ENCODE measurements at regions not wholly inside any gene's neighbourhood (a gene's known extent, or its start where the extent isn't known, plus 50 kb on each side); places are given as distances from the start of the nearest gene placed in this dataset.

- TF ChIP-seq HMG20B (CRISPR knock-in tag; IDR thresholded peaks at IDR 0.05) (no peak), RFX7 (CRISPR knock-in tag; IDR thresholded peaks at IDR 0.05) (no peak), MYBL2 (IDR thresholded peaks at IDR 0.05; ENCODE audit: low read depth) (no peak), MYBL2 (CRISPR knock-in tag; IDR thresholded peaks at IDR 0.05; ENCODE audit: borderline replicate concordance) (no peak), ZBTB34 (CRISPR knock-in tag; IDR thresholded peaks at IDR 0.05) (no peak), HMG20A (CRISPR knock-in tag; conservative IDR thresholded peaks at IDR 0.05) (no peak)
These were observed 89.2 kb upstream of the TAPT1 start (continued) for GRCh38 chr4:16315456-16315855.

- CTCF ChIA-PET (ENCODE audit: low intra/inter-chr PET ratio): no interaction called here
These were observed 84.3 kb upstream of the TAPT1 start for GRCh38 chr4:16310606-16311005.

More at GRCh38 chr4:16310606-16311005, 84.3 kb upstream of the TAPT1 start:
- TF ChIP-seq ZNF324 (CRISPR knock-in tag; IDR thresholded peaks at IDR 0.05) (no peak), ZNF23 (CRISPR knock-in tag; IDR thresholded peaks at IDR 0.05) (no peak), ZNF398 (CRISPR knock-in tag; IDR thresholded peaks at IDR 0.05) (no peak), USF1 (CRISPR knock-in tag; IDR thresholded peaks at IDR 0.05) (no peak), MNT (conservative IDR thresholded peaks at IDR 0.05) (no peak), KDM5B (IDR thresholded peaks at IDR 0.05; ENCODE audit: insufficient replicate concordance, low read depth, low read length) (no peak), SUPT5H (IDR thresholded peaks at IDR 0.05) (no peak), HDAC6 (IDR thresholded peaks at IDR 0.05; ENCODE audit: low read depth, low read length) (no peak), ID3 (CRISPR knock-in tag; IDR thresholded peaks at IDR 0.05) (no peak), ID3 (tag; IDR thresholded peaks at IDR 0.05) (no peak)
- Histone ChIP-seq H3K9me3 (replicated peaks; ENCODE audit: control insufficient read depth, insufficient read depth, low read depth, low read length) (no peaks in the 10 kb centered on the region), H3K27ac (ENCODE audit: extremely low read depth, low read depth, low read length) (no peak overlapping the region), H3K4me1 (replicated peaks in 1 of 2; ENCODE audit: control insufficient read depth in 2 of 2, insufficient read depth in 2 of 2, low read length in 2 of 2) (no peaks in the 10 kb centered on the region), H3K9ac (ENCODE audit: insufficient read depth in 1 of 2, low read depth in 2 of 2, low read length in 2 of 2) (no peak overlapping the region), H3K4me2 (ENCODE audit: insufficient read depth, low read length) (no peak overlapping the region), H3K27me3 (ENCODE audit: control insufficient read depth in 2 of 2, insufficient read depth in 2 of 2, low read length in 2 of 2) (no peaks in the 10 kb centered on the region), H3K36me3 (ENCODE audit: control insufficient read depth, insufficient read depth, low read length) (no peaks in the 10 kb centered on the region), H2AFZ (ENCODE audit: low read depth, low read length) (no peak overlapping the region), H4K20me1 (replicated peaks; ENCODE audit: control insufficient read depth, insufficient read depth, low read length) (no peaks in the 10 kb centered on the region), H3K4me3 (no peak overlapping the region), H3K79me2 (ENCODE audit: control insufficient read depth, insufficient read depth, low read length) (no peaks in the 10 kb centered on the region), H3K9me1 (ENCODE audit: control insufficient read depth, insufficient read depth, low read length) (no peaks in the 10 kb centered on the region)
- FAIRE-seq (no peak), ATAC-seq (no peak), DNase-seq (ENCODE audit: extremely low read depth in 1 of 4, low spot score in 3 of 4) (no peak)
- WGBS (ENCODE audit: insufficient coverage, low coverage, missing lambda C conversion rate): 0% methylated on average over 3 of the region's 3 CpGs
- no TSS peak for BruUV-seq (replicated peaks)
- intact Hi-C loops (cut with micrococcal nuclease): no loop called here
- POLR2A ChIA-PET: no interaction called here
- in situ Hi-C loops (cut with MboI): no loop called here
